NCI-H446 treated with DMSO at 0.1 percent for 48 hours (cell line): ENCODE measurements at regions not wholly inside any gene's neighbourhood (a gene's known extent, or its start where the extent isn't known, plus 50 kb on each side); places are given as distances from the start of the nearest gene placed in this dataset.
"Not testable (repeated sequence)": the region's sequence is repeated elsewhere in the genome, so short reads cannot be mapped to it uniquely, and the experiment has no call there.

Experiments
- DNase-seq: peaks from one replicate; lab custom pipeline; 2025; lab: John Stamatoyannopoulos, UW

- no peak for DNase-seq
Measured at GRCh38 chr7:29649876-29650275, 86.2 kb downstream of the PRR15 start.

GRCh38 chr7:29651477-29651876 lies 87.8 kb downstream of the PRR15 start:
- DNase-seq: no peak

GRCh38 chr7:29652556-29652955 lies 88.9 kb downstream of the PRR15 start:
- DNase-seq: no peak

- DNase-seq: not testable (repeated sequence)
Measured at GRCh38 chr7:29654340-29654739, 90.7 kb downstream of the PRR15 start.

- DNase-seq: no peak
Measured at GRCh38 chr7:29657288-29657687, 93.7 kb downstream of the PRR15 start.

- DNase-seq: no peak
Measured at GRCh38 chr7:29657856-29658255, 94.2 kb downstream of the PRR15 start.

- not testable (repeated sequence) for DNase-seq
Measured at GRCh38 chr7:29659213-29659612, 95.6 kb downstream of the PRR15 start.

GRCh38 chr7:29662899-29663298 lies 99.3 kb downstream of the PRR15 start:
- DNase-seq: not testable (repeated sequence)

- DNase-seq: not testable (repeated sequence)
Measured at GRCh38 chr7:29664999-29665398, 101.4 kb downstream of the PRR15 start.

GRCh38 chr7:29667096-29667669 lies 103.5 kb downstream of the PRR15 start:
- not testable (repeated sequence) for DNase-seq

- not testable (repeated sequence) for DNase-seq
Measured at GRCh38 chr7:29671286-29671685, 107.7 kb downstream of the PRR15 start.

- not testable (repeated sequence) for DNase-seq
Measured at GRCh38 chr7:29673635-29674034, 110.0 kb downstream of the PRR15 start.

- not testable (repeated sequence) for DNase-seq
Measured at GRCh38 chr7:29674626-29675025, 111.0 kb downstream of the PRR15 start.

- not testable (repeated sequence) for DNase-seq
Measured at GRCh38 chr7:29677254-29677653, 113.6 kb downstream of the PRR15 start.

GRCh38 chr7:29679963-29680362 lies 116.3 kb downstream of the PRR15 start:
- DNase-seq: not testable (repeated sequence)

- DNase-seq: not testable (repeated sequence)
Measured at GRCh38 chr7:29680601-29681000, 117.0 kb downstream of the PRR15 start.

GRCh38 chr7:29684151-29684786 lies 120.6 kb downstream of the PRR15 start:
- DNase-seq: not testable (repeated sequence)

GRCh38 chr7:29684787-29685650 lies 121.3 kb upstream of the WIPF3 start:
- no peak for DNase-seq

- DNase-seq: not testable (repeated sequence)
Measured at GRCh38 chr7:29685651-29686271, 120.5 kb upstream of the WIPF3 start.

- DNase-seq: not testable (repeated sequence)
Measured at GRCh38 chr7:29690510-29690909, 115.8 kb upstream of the WIPF3 start.

- not testable (repeated sequence) for DNase-seq
Measured at GRCh38 chr7:29696402-29696801, 109.9 kb upstream of the WIPF3 start.

GRCh38 chr7:29699723-29700122 lies 106.6 kb upstream of the WIPF3 start:
- DNase-seq: not testable (repeated sequence)
